H9 (cell line): ENCODE measurements at regions not wholly inside any gene's neighbourhood (a gene's known extent, or its start where the extent isn't known, plus 50 kb on each side); places are given as distances from the start of the nearest gene placed in this dataset.

Experiments used
- DNase-seq: peaks from one replicate; pipeline ENCODE4 v3.0.0-alpha.2; 2017
- H2AFZ ChIP-seq: one replicate; pipeline ENCODE4 v1.6.1; 2013; ENCODE audit warnings: mild to moderate bottlenecking, low read length, control low read depth, moderate library complexity
- H2AK5ac ChIP-seq: 2 replicates; pipeline ENCODE4 v1.6.1; 2013; ENCODE audit warnings: low read length, control low read depth, mixed read lengths; ENCODE audit not compliant: insufficient read length
- H2BK120ac ChIP-seq: one replicate; pipeline ENCODE4 v1.6.1; 2013; ENCODE audit warnings: low read depth, mild to moderate bottlenecking, low read length, control low read depth, inconsistent platforms; ENCODE audit not compliant: poor library complexity, severe bottlenecking
- H2BK12ac ChIP-seq: 2 replicates; pipeline ENCODE4 v1.6.1; 2013; ENCODE audit warnings: low read length, control low read depth, mixed read lengths, low read depth; ENCODE audit not compliant: insufficient read length
- H2BK15ac ChIP-seq: 2 replicates; pipeline ENCODE4 v1.6.1; 2013; ENCODE audit warnings: low read depth, low read length, control low read depth
- H2BK20ac ChIP-seq: one replicate; pipeline ENCODE4 v1.6.1; 2013; ENCODE audit warnings: low read depth, mild to moderate bottlenecking, low read length, control low read depth, inconsistent platforms; ENCODE audit not compliant: poor library complexity, severe bottlenecking
- H2BK5ac ChIP-seq: 2 replicates; pipeline ENCODE4 v1.6.1; 2013; ENCODE audit warnings: low read length, control low read depth, mixed read lengths; ENCODE audit not compliant: insufficient read length
- H3K14ac ChIP-seq: 2 replicates; pipeline ENCODE4 v1.6.1; 2013; ENCODE audit warnings: low read length, control low read depth; ENCODE audit not compliant: insufficient read depth
- H3K18ac ChIP-seq: 2 replicates; pipeline ENCODE4 v1.6.1; 2013; ENCODE audit warnings: low read depth, mild to moderate bottlenecking, mixed read lengths, low read length, control low read depth; ENCODE audit not compliant: insufficient read length
- H3K23ac ChIP-seq: 2 replicates; pipeline ENCODE4 v1.6.1; 2013; ENCODE audit warnings: low read length, control low read depth, mixed read lengths, low read depth; ENCODE audit not compliant: insufficient read length
- H3K23me2 ChIP-seq: 2 replicates; pipeline ENCODE4 v1.6.1; 2013; ENCODE audit warnings: low read depth, mild to moderate bottlenecking, mixed read lengths, low read length, control low read depth; ENCODE audit not compliant: insufficient read length, poor library complexity, severe bottlenecking
- H3K27ac ChIP-seq: 2 replicates; pipeline ENCODE4 v1.5.1; 2013; ENCODE audit warnings: low read length, control low read depth, mixed read lengths, low read depth; ENCODE audit not compliant: insufficient read length
- H3K27me3 ChIP-seq: 2 replicates; pipeline ENCODE4 v1.6.1; 2013; ENCODE audit warnings: low read length, control low read depth, inconsistent platforms; ENCODE audit not compliant: insufficient read depth
- H3K4ac ChIP-seq: 2 replicates; pipeline ENCODE4 v1.6.1; 2013; ENCODE audit warnings: low read depth, mild to moderate bottlenecking, control low read depth, inconsistent platforms, low read length, moderate library complexity
- H3K4me1 ChIP-seq: 2 replicates; pipeline ENCODE4 v1.6.1; 2013; ENCODE audit warnings: low read length, control low read depth, inconsistent platforms; ENCODE audit not compliant: insufficient read depth
- H3K4me2 ChIP-seq: 2 replicates; pipeline ENCODE4 v1.6.1; 2013; ENCODE audit warnings: low read length, control low read depth, mixed read lengths; ENCODE audit not compliant: insufficient read length, insufficient read depth
- H3K56ac ChIP-seq: 2 replicates; pipeline ENCODE4 v1.6.1; 2013; ENCODE audit warnings: low read depth, mild to moderate bottlenecking, mixed read lengths, low read length, control low read depth; ENCODE audit not compliant: insufficient read length
- H3K79me1 ChIP-seq: 2 replicates; pipeline ENCODE4 v1.6.1; 2013; ENCODE audit warnings: low read depth, mild to moderate bottlenecking, moderate library complexity, low read length, control low read depth, inconsistent platforms; ENCODE audit not compliant: insufficient read depth, poor library complexity, severe bottlenecking
- H3K79me2 ChIP-seq: 2 replicates; pipeline ENCODE4 v1.6.1; 2013; ENCODE audit warnings: low read length, control low read depth, inconsistent platforms; ENCODE audit not compliant: insufficient read depth
- H3K9ac ChIP-seq: 2 replicates; pipeline ENCODE4 v1.6.1; 2013; ENCODE audit warnings: low read length, control low read depth, mixed read lengths; ENCODE audit not compliant: insufficient read length; ENCODE audit errors: extremely low read depth
- H3K9me3 ChIP-seq: one replicate; pipeline ENCODE4 v1.6.1; 2013; ENCODE audit warnings: low read depth, low read length, inconsistent platforms; ENCODE audit not compliant: control insufficient read depth
- H3T11ph ChIP-seq: one replicate; pipeline ENCODE4 v1.6.1; 2013; ENCODE audit warnings: mild to moderate bottlenecking, low read length, control low read depth, inconsistent platforms
- H4K20me1 ChIP-seq: one replicate; pipeline ENCODE4 v1.6.1; 2013; ENCODE audit not compliant: control insufficient read depth, insufficient read length, insufficient read depth
- H4K5ac ChIP-seq: 2 replicates; pipeline ENCODE4 v1.6.1; 2013; ENCODE audit warnings: low read depth, mild to moderate bottlenecking, mixed read lengths, low read length, control low read depth; ENCODE audit not compliant: insufficient read length
- H4K8ac ChIP-seq: replicated peaks from 2 replicates; pipeline ENCODE4 v1.6.1; 2013; ENCODE audit warnings: low read length, control low read depth, mixed read lengths, low read depth; ENCODE audit not compliant: insufficient read length
- H4K91ac ChIP-seq: 2 replicates; pipeline ENCODE4 v1.6.1; 2013; ENCODE audit warnings: low read depth, mild to moderate bottlenecking, moderate library complexity, mixed read lengths, low read length, control low read depth; ENCODE audit not compliant: insufficient read length
- H3K27ac Mint-ChIP-seq, 3 experiments: 2 replicates in 2 of 3; 3 replicates in 1 of 3; pipeline ENCODE4 v1.8.0; 2020 to 2021; ENCODE audit warnings: mixed read lengths in 3 of 3, mild to moderate bottlenecking in 1 of 3, moderate library complexity in 1 of 3
- H3K27me3 Mint-ChIP-seq: 2 replicates; pipeline ENCODE4 v1.8.0; 2021; ENCODE audit warnings: low read depth, mild to moderate bottlenecking, moderate library complexity, mixed read lengths
- H3K36me3 Mint-ChIP-seq, 3 experiments: 2 replicates in 2 of 3; 3 replicates in 1 of 3; pipeline ENCODE4 v1.8.0; 2020 to 2021; ENCODE audit warnings: low read depth in 3 of 3, mixed read lengths in 3 of 3; ENCODE audit not compliant: insufficient read depth in 1 of 3
- H3K4me1 Mint-ChIP-seq, 2 experiments: 2 replicates each; pipeline ENCODE4 v1.8.0; 2020; ENCODE audit warnings: mixed read lengths in 2 of 2
- H3K4me3 Mint-ChIP-seq, 2 experiments: 2 replicates in 1 of 2; 3 replicates in 1 of 2; pipeline ENCODE4 v1.8.0; 2020 to 2021; ENCODE audit warnings: mild to moderate bottlenecking in 2 of 2, mixed read lengths in 2 of 2, moderate library complexity in 1 of 2
- H3K9me3 Mint-ChIP-seq, 2 experiments: 2 replicates in 1 of 2; 3 replicates in 1 of 2; pipeline ENCODE4 v1.8.0; 2020; ENCODE audit warnings: mild to moderate bottlenecking in 2 of 2, mixed read lengths in 2 of 2, moderate library complexity in 1 of 2
- CTCF ChIP-seq: fragments of 200-600 bp; sonication (generic); conservative IDR thresholded peaks from 3 replicates; pipeline ENCODE4 v1.8.0; 2021; ENCODE audit warnings: antibody characterized with exemption, mild to moderate bottlenecking
- WGBS: extraction: QIAGEN DNeasy Blood & Tissue Kit; methylation state at CpG from one replicate; pipeline ENCODE4 v1.1.7; 2013; ENCODE audit warnings: missing lambda C conversion rate, low lambda C conversion rate, mixed read lengths; ENCODE audit not compliant: insufficient read length; ENCODE audit errors: extremely low coverage; 5-methylcytosine and 5-hydroxymethylcytosine counted together

- no peak overlapping the region for H2AFZ ChIP-seq
- H2BK5ac ChIP-seq: no peak overlapping the region
- no peak overlapping the region for H3K18ac ChIP-seq
- no peak overlapping the region for H4K8ac ChIP-seq
- no peak overlapping the region for H3K14ac ChIP-seq
- WGBS: no CpG with 5 or more reads among the region's 5 CpGs
- no peaks in the 10 kb centered on the region for H4K20me1 ChIP-seq
- no peak overlapping the region for H2BK120ac ChIP-seq
- H2AK5ac ChIP-seq: no peak overlapping the region
- H3K9me3 Mint-ChIP-seq: no peaks in the 10 kb centered on the region
- no peak overlapping the region for H2BK15ac ChIP-seq
- H2BK20ac ChIP-seq: no peak overlapping the region
- no peak overlapping the region for H2BK12ac ChIP-seq
- H3K4me3 Mint-ChIP-seq: no peak overlapping the region
- no peaks in the 10 kb centered on the region for H3K4me1 ChIP-seq
- H3K27ac ChIP-seq: no peak overlapping the region
- no peak overlapping the region for H3K23ac ChIP-seq
- H3K27ac Mint-ChIP-seq: peak overlapping the region in 1 of 3 experiments; percentile 83; a peak in 1 of 7 replicates
- no peaks in the 10 kb centered on the region for H3K4me1 Mint-ChIP-seq
- H3K79me1 ChIP-seq: no peaks in the 10 kb centered on the region
- H3K23me2 ChIP-seq: no peaks in the 10 kb centered on the region
- no peak overlapping the region for H3K9ac ChIP-seq
- H3K4me2 ChIP-seq: no peak overlapping the region
- no peaks in the 10 kb centered on the region for H3K36me3 Mint-ChIP-seq
- H3K79me2 ChIP-seq: no peaks in the 10 kb centered on the region
- H3K56ac ChIP-seq: no peak overlapping the region
- no peak overlapping the region for H4K5ac ChIP-seq
- no peaks in the 10 kb centered on the region for H3K9me3 ChIP-seq
- H3K27me3 ChIP-seq: no peaks in the 10 kb centered on the region; the same call in 1 of the 2 replicates
- H3T11ph ChIP-seq: no peak overlapping the region
- no peak overlapping the region for H3K4ac ChIP-seq
- TF ChIP-seq CTCF: no peak
- no peak for DNase-seq
- no peak overlapping the region for H4K91ac ChIP-seq
- no peaks in the 10 kb centered on the region; the same call in none of the 2 replicates for H3K27me3 Mint-ChIP-seq
These were observed 136.2 kb upstream of the TBX20 start for GRCh38 chr7:35390146-35390545.
